GM18517 (cell line): ENCODE measurements at regions not wholly inside any gene's neighbourhood (a gene's known extent, or its start where the extent isn't known, plus 50 kb on each side); places are given as distances from the start of the nearest gene placed in this dataset.

Experiments
- ATAC-seq: cut with Tn5 transposase; IDR thresholded peaks from one replicate; pipeline ENCODE4 v1.9.1; 2021; ENCODE audit warnings: mild to moderate bottlenecking, moderate library complexity; ENCODE audit not compliant: unreplicated experiment

GRCh38 chr20:58020656-58021454, 207.6 kb downstream of the ANKRD60 start:
- ATAC-seq = no peak

DNA sequence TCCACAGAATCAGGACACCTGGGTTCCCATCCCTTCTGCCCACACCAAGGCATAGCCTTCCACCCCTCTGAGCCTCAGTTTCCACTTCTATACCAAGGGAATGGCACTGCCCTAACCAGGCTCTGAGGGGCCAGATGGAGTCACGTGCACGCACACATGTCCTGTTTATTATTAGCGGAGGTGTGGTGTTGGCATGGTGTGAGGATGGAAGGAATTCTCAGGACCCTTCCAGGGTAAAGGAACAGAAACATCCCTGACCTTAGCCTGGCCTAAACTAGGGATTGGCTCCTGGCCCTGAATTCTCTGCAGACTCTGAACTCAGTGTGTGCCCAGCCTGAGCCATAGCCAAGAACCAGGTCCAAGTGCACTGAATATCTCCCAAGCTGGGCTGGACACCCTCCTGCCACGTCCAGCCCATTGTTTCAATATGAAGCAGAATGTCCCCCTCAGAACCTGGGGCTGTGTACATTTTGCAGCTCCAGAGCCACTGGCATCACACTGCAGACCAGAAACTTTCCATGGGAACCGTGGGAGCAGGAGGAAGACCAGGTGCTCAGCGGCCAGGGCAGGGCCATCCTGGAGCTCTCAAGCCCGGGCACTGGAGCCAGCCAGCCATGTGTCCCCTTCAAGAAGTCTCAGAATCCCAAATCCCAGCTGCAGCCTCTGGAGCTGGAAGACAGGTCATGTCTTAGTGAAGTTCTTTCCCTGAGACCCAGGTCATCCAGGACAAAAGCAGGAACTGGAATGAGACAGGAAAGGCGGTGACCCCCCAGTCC, 208.4 kb downstream of the ANKRD60 start:
- no peak for ATAC-seq

- no peak for ATAC-seq
These were observed 209.2 kb downstream of the ANKRD60 start for GRCh38 chr20:58019027-58019849.

DNA sequence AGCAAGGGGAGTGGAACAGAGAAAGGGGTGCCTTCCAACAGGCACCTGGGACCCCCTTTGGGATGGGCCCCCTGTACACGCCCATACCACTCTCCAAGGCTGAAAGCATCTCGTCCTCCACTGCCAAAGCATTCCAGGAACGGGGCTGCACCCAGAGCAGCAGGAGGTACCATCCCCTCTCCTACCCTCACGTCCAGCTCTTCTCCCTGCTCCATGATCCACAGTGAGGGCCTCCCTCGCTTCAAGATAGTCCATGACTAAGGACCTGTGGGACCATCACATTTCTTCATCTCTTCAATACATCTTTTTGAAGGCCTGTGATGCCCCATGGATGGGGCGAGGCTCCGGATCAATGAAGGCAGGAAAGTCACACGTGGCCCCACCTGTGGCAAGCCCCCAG, 209.9 kb downstream of the ANKRD60 start:
- no peak for ATAC-seq

DNA sequence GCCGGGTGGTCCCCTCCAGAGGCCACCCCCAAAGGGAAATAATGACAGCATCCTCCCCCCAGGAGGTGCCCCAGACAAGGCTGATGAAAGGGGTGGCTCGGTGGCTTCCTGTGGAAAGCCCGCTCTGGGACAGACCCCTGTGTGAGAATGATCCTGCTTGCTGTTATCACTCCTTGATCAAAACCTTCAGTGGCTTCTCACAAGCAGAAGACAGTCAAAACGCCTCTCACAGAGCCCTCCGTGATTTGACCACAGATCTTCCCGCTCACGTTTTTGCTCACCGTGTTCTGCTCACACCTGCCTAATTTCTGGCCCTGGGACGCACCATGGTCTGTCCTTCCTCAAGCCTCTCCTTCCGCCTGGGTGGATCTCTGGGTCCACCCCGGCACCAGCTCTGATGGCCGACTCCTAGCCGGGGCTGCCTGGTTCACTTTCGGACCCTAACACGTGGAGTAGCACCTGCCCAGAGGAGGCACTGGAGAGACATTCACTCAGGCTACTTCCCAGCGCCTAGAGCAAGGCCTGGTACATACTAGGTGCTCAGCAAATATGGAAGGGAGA, 210.4 kb downstream of the ANKRD60 start:
- no peak for ATAC-seq

- no peak for ATAC-seq
These were observed 211.1 kb downstream of the ANKRD60 start for GRCh38 chr20:58017231-58017969.

DNA sequence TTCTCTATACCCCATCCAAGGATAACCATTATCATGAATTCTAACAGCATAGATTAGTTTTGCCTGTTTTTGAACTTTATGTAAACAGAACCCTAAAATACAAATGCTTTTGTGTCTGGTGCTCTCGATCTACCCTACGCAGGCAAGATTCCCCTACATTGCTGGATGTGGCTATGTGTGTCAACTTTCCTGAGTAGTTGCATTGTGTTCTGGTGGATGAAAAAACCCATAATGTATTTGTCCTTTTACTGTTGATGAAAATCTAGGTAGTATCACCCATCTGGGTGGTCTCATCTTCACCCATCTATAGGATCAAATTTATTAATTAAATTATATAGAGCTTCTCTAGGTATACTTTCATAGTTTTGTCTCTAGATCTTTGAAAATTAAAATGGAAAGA, 211.7 kb downstream of the ANKRD60 start:
- no peak for ATAC-seq

GRCh38 chr20:58014628-58015315, 213.7 kb downstream of the ANKRD60 start:
- ATAC-seq = no peak

DNA sequence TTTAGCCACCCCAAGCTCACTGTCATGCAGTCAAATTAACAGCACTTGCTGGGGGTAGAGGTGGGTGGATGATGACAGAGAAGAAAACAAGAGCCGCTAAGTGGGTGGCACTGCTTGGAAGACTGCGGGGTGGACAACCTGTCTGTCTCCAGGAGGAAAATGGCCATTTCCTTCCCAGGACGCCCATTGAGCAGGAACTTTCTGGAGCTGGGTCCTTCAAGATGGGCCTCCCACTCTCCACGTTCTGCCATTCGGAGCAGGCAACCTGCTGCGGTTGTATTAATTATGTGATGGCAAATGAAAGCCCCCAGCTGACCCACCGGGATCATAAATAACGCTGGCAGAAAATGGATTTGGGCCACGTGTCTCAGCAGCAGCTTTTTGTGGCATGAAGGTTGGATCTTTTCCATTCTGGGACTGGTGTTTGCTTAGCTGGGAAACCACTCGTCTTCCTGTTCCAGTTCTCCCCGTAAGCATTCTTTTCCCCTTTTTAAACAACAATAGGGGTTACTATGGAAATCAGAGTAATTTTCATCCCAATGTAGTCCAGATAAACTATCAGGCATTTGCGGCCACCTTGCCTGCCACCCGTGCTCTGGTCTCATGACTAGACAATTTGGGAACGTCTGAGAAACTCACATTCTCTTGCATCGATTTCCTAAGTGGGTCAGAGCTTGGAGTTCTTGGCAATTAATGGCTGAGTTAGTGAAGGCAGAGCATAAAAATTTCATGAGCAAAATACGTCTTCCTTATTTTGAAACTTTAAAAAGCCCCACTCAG, 215.5 kb downstream of the ANKRD60 start:
- ATAC-seq = no peak

- ATAC-seq = no peak
These were observed 216.4 kb downstream of the ANKRD60 start for GRCh38 chr20:58011947-58012610.

DNA sequence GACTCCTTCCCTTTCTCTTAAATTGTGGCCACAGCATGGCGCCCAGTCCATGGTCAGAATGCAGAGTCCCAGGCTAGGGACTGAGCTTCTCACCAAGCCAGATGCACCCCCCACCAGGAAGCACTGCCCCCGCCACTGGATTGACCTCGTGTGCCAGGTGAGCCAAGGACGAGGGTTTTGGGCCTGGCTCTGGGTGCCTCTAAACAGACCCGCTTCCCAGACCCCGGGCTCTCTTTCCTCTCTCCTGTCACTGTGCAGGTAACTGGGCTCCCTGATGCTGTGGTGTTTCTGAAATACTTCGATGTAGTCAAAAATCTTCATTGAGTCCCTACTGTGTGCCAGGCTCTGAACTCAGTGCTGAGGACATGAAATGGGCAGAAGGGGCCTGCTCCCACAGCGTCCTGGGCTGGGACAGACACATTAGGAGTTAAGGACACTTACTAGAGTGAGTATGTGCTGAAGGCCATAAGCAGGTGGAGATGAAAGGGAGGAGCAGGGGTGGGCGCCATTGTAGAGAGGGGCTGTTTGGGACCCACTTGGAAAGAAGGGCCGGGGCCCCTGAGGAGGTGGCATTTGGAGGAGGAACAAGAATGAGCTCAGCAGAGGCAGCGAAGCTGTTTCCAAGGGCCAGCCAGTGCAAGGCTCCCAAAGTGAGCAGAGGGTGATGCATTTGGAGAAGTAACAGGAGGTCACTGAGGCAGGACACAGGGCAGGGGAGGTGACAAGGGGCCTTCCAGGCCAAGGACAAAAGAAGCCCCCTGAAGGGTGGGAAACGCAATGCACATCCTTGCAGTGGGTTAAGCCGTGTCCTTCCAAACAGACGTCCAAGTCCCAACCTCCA, 217.1 kb downstream of the ANKRD60 start:
- no peak for ATAC-seq

DNA sequence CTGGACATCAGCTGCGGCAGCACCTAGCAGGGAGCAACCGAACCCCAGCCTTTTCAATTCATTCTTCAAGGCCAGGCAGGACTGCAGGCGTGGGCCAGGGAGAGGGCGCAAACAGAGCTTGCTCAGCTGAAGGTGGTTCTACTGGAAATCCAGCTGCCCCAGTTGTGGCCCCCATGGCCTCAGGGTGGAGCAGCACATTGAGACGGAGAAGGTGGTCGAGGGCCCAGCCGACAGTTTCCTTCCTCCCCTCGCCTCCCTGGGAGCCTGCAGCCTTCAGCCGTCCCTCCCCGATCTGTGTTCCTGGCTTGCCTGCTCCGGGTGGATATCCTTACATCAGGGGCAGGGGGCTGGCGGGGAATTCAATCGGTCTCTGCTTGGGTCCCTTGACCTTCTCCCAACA, 217.8 kb downstream of the ANKRD60 start:
- ATAC-seq = no peak

DNA sequence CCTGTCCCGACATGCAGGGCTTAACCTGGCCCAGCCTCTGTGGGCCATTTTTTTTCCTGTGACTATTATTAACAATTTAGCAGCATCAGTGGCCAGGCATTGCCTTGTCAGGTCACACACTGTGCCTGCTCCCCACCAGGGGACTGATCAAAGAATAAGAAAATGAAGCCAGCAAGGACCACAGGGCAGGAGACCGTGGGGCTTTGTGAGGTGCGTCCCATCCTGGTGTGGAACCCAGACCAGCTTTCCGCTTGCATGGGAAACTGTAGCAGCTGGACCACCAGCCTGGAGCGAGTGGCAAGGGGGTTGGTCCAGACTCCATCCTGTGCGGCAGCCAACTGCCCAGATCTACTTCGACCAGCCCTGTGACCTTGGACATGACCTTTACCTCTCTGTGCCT, 218.3 kb downstream of the ANKRD60 start:
- no peak for ATAC-seq

GRCh38 chr20:58008866-58009265, 219.6 kb downstream of the ANKRD60 start:
- ATAC-seq = no peak

DNA sequence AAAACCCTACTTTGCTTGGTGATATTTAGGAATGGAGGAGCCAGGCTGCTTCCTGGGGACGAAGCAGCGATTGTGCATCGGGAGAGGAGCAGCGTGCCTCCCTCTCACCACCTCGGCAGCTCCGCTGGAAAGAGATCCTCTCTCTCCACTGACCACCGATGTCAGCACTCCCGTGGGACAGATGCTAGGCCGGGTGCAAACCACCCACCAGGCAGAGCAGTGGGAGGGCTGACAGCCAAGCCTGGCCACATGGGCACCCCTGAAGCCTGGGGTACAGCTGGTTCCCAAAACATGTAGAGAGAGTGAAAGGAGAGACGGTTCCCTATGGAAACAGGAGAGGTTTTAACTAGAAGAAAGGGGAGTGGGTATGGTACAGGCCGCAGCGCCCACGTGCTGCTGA, 220.0 kb downstream of the ANKRD60 start:
- no peak for ATAC-seq

DNA sequence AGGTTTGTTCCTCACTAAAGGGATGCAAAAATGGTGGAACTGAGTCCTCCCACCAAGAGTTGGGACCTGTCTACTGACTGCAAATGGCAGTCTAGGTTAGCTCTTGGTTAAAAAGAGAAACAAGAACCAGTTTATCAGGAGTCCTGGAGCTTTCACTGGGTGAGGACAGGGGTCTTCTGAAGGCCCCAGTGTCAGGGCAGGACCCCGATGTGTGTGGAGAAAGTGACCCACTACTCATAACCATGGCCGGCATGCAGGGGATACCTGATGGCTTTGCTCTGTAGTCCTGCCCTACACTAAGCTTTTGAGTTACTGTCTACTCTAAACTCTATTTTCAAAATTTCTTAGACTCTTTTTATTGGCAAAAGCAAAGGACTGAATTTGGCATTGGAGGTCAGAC, 220.5 kb downstream of the ANKRD60 start:
- ATAC-seq = no peak
